Trophoblast cell (in vitro differentiated cells and primary cell): ENCODE measurements at regions not wholly inside any gene's neighbourhood (a gene's known extent, or its start where the extent isn't known, plus 50 kb on each side); places are given as distances from the start of the nearest gene placed in this dataset.

Experiments
- DNase-seq, 2 donors: peaks; one replicate each; pipeline ENCODE4 v3.0.0-alpha.2; 2016
- H2AFZ ChIP-seq: 2 replicates; pipeline ENCODE4 v1.6.1; 2013; ENCODE audit warnings: low read length, moderate library complexity, mild to moderate bottlenecking; ENCODE audit not compliant: insufficient read depth, poor library complexity
- H2AK5ac ChIP-seq: 2 replicates; pipeline ENCODE4 v1.6.1; 2013; ENCODE audit warnings: mild to moderate bottlenecking, low read length
- H2BK120ac ChIP-seq: 2 replicates; pipeline ENCODE4 v1.6.1; 2013; ENCODE audit warnings: low read length, mild to moderate bottlenecking, moderate library complexity; ENCODE audit not compliant: insufficient read depth, poor library complexity
- H2BK12ac ChIP-seq: 2 replicates; pipeline ENCODE4 v1.6.1; 2013; ENCODE audit warnings: mild to moderate bottlenecking, low read length, moderate library complexity
- H2BK5ac ChIP-seq: 2 replicates; pipeline ENCODE4 v1.6.1; 2013; ENCODE audit warnings: low read length, low read depth, moderate library complexity, mild to moderate bottlenecking; ENCODE audit not compliant: poor library complexity
- H3K14ac ChIP-seq: 2 replicates; pipeline ENCODE4 v1.6.1; 2013; ENCODE audit warnings: mild to moderate bottlenecking, low read length
- H3K18ac ChIP-seq: 2 replicates; pipeline ENCODE4 v1.6.1; 2013; ENCODE audit warnings: mild to moderate bottlenecking, low read length
- H3K23ac ChIP-seq: 2 replicates; pipeline ENCODE4 v1.6.1; 2013; ENCODE audit warnings: low read length
- H3K27ac ChIP-seq: 2 replicates; pipeline ENCODE4 v1.5.1; 2013; ENCODE audit warnings: low read depth, mild to moderate bottlenecking, inconsistent platforms, low read length, moderate library complexity
- H3K27me3 ChIP-seq: 2 replicates; pipeline ENCODE4 v1.6.1; 2013; ENCODE audit warnings: inconsistent platforms, mild to moderate bottlenecking, low read length, moderate library complexity; ENCODE audit not compliant: insufficient read depth
- H3K36me3 ChIP-seq, 2 experiments: 1 replicate in 1 of 2; 2 replicates in 1 of 2; pipeline ENCODE4 v1.6.1; 2013; ENCODE audit warnings: low read length in 2 of 2, mild to moderate bottlenecking in 2 of 2, moderate library complexity in 1 of 2; ENCODE audit not compliant: insufficient read depth in 2 of 2, control insufficient read depth in 1 of 2
- H3K4ac ChIP-seq: 2 replicates; pipeline ENCODE4 v1.6.1; 2013; ENCODE audit warnings: low read depth, mild to moderate bottlenecking, low read length, moderate library complexity
- H3K4me1 ChIP-seq, 2 experiments: 1 replicate in 1 of 2; 2 replicates in 1 of 2; pipeline ENCODE4 v1.6.1; 2013; ENCODE audit warnings: low read length in 2 of 2, mild to moderate bottlenecking in 2 of 2, moderate library complexity in 1 of 2; ENCODE audit not compliant: insufficient read depth in 2 of 2, control insufficient read depth in 1 of 2
- H3K4me2 ChIP-seq: 2 replicates; pipeline ENCODE4 v1.6.1; 2013; ENCODE audit warnings: inconsistent platforms, mild to moderate bottlenecking, low read length, moderate library complexity
- H3K4me3 ChIP-seq: 2 replicates; pipeline ENCODE4 v1.5.1; 2013; ENCODE audit warnings: mild to moderate bottlenecking, low read depth, low read length, inconsistent platforms
- H3K79me1 ChIP-seq: one replicate; pipeline ENCODE4 v1.6.1; 2013; ENCODE audit warnings: low read length
- H3K79me2 ChIP-seq: 2 replicates; pipeline ENCODE4 v1.6.1; 2013; ENCODE audit warnings: low read length, mild to moderate bottlenecking; ENCODE audit not compliant: control insufficient read depth, insufficient read depth, poor library complexity
- H3K9ac ChIP-seq: 2 replicates; pipeline ENCODE4 v1.6.1; 2013; ENCODE audit warnings: mild to moderate bottlenecking, low read length
- H3K9me3 ChIP-seq: 2 replicates; pipeline ENCODE4 v1.6.1; 2013; ENCODE audit warnings: low read depth, mild to moderate bottlenecking, control low read depth, inconsistent platforms, low read length; ENCODE audit not compliant: insufficient read depth
- H4K12ac ChIP-seq: 2 replicates; pipeline ENCODE4 v1.6.1; 2013; ENCODE audit warnings: low read depth, mild to moderate bottlenecking, low read length, moderate library complexity
- H4K8ac ChIP-seq: 2 replicates; pipeline ENCODE4 v1.6.1; 2013; ENCODE audit warnings: low read depth, mild to moderate bottlenecking, low read length, moderate library complexity
- H4K91ac ChIP-seq: one replicate; pipeline ENCODE4 v1.6.1; 2013; ENCODE audit warnings: low read depth, mild to moderate bottlenecking, low read length, moderate library complexity
- WGBS: extraction: QIAGEN DNeasy Blood & Tissue Kit; methylation state at CpG from one replicate; pipeline ENCODE4 v1.1.7; 2013; ENCODE audit warnings: missing lambda C conversion rate; ENCODE audit not compliant: insufficient read length, insufficient coverage; ENCODE audit errors: extremely low coverage; 5-methylcytosine and 5-hydroxymethylcytosine counted together

DNA sequence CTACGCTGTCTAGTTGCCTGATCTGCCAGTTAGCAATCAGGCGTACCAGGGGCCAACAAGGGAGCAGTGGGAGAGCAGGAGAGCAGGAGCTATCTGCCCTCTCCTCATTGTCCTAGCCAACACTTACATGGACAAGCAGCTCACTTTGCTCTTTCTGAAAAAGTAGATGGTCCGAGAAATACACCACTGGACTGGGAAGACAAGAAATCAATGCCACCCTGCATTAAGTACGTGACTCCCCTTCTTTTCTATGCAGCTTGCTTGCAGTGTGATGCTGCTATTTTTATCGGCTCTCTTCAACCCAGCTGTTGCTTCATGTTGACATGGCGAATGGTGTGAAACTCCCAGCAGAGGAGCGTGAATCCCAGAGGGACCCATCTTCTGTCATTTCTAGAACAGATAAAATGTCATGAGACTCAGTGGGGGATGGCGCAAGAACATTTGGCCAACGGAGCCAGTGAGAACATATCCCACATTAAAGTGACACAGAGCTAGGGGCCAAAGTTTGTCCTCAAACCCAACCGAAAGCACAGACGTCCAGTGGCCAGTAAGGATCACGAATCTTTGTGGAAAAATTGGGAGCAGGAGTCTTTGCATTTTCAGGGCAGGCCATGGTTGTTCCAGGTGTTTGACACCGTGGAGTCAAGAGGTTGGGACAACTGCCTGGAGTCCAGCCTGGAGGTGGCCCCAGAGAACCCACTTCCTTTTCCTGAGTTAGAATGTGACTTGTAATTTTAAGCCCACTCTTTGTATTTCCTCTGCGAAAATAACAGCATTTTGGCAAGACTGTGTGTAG is 53.7 kb upstream of the MEF2A start:
- Histone ChIP-seq H3K4me2 (no peak overlapping the region), H3K23ac (no peak overlapping the region), H4K12ac (no peak overlapping the region), H3K4me3 (no peak overlapping the region), H2AK5ac (no peak overlapping the region), H2BK12ac (no peak overlapping the region), H2BK5ac (no peak overlapping the region), H4K91ac (no peak overlapping the region), H3K79me1 (no peaks in the 10 kb centered on the region), H3K4me1 (no peaks in the 10 kb centered on the region), H3K9me3 (peaks cover 2% of the 10 kb centered on the region), H3K14ac (no peak overlapping the region), H4K8ac (no peak overlapping the region), H3K79me2 (no peaks in the 10 kb centered on the region), H3K9ac (no peak overlapping the region), H3K36me3 (no peaks in the 10 kb centered on the region), H2BK120ac (no peak overlapping the region), H3K27me3 (no peaks in the 10 kb centered on the region), H3K4ac (no peak overlapping the region), H2AFZ (no peak overlapping the region), H3K27ac (no peak overlapping the region), H3K18ac (no peak overlapping the region)
- no peak for DNase-seq
- WGBS = no CpG with 5 or more reads among the region's 14 CpGs

GRCh38 chr15:99514306-99514705 is 51.5 kb upstream of the MEF2A start:
- no peaks in the 10 kb centered on the region for H3K27me3 ChIP-seq
- H3K4me2 ChIP-seq = no peak overlapping the region
- DNase-seq = no peak
- H3K9me3 ChIP-seq = peaks cover 2% of the 10 kb centered on the region
- H2BK120ac ChIP-seq = no peak overlapping the region
- H3K27ac ChIP-seq = no peak overlapping the region
- no peak overlapping the region for H3K4ac ChIP-seq
- H3K79me2 ChIP-seq = no peaks in the 10 kb centered on the region
- H2AK5ac ChIP-seq = no peak overlapping the region
- H3K4me3 ChIP-seq = no peak overlapping the region
- H3K36me3 ChIP-seq = no peaks in the 10 kb centered on the region
- H3K9ac ChIP-seq = no peak overlapping the region
- H4K12ac ChIP-seq = no peak overlapping the region
- H3K79me1 ChIP-seq = no peaks in the 10 kb centered on the region
- H2AFZ ChIP-seq = no peak overlapping the region
- no peak overlapping the region for H3K14ac ChIP-seq
- no peak overlapping the region for H4K8ac ChIP-seq
- H2BK12ac ChIP-seq = no peak overlapping the region
- H4K91ac ChIP-seq = no peak overlapping the region
- no peaks in the 10 kb centered on the region for H3K4me1 ChIP-seq
- H2BK5ac ChIP-seq = no peak overlapping the region
- no CpG with 5 or more reads among the region's 5 CpGs for WGBS
- H3K18ac ChIP-seq = no peak overlapping the region
- no peak overlapping the region for H3K23ac ChIP-seq
